Uterus (tissue), 2 donors: ENCODE measurements at regions not wholly inside any gene's neighbourhood (a gene's known extent, or its start where the extent isn't known, plus 50 kb on each side); places are given as distances from the start of the nearest gene placed in this dataset.

ENCODE experiments used
- POLR2A ChIP-seq, 2 donors: fragments of 450-650 bp; IDR thresholded peaks; one replicate each; pipeline ENCODE4 v1.6.1; 2016; ENCODE audit warnings: antibody characterized with exemption in 2 of 2, mild to moderate bottlenecking in 1 of 2, moderate library complexity in 1 of 2
- TF ChIP-seq, protein P1 (sequence below), 4 experiments: fragments of 200-600 bp in 2 of 4; fragments of 450-650 bp in 2 of 4; sonication (generic) in 2 of 4; IDR thresholded peaks; one replicate each; pipeline ENCODE4 v1.5.1; 2016 to 2019; ENCODE audit warnings: antibody characterized with exemption in 4 of 4, mild to moderate bottlenecking in 2 of 4, moderate library complexity in 1 of 4

DNA sequence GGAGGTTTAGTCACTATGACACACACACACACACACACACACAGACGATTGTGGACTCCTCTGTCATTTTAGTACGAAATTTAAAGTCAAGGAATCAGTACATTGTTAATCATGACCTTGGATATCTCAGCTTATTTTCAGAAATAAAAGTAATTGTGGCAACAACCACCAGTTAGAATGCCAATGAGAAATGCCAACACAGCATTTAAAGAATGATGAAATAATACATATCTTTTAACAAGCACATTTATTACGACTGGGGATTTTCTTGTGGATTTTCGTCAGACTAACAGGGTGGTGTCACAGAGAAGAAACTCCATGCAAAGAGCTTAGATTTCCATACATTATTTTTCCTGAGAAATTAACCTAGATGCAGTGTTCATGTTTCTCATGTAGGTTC lies 1289.4 kb downstream of the AACS start:
- no peak for TF ChIP-seq POLR2A (IDR thresholded peaks at IDR 0.05)
- TF ChIP-seq, protein P1, sequence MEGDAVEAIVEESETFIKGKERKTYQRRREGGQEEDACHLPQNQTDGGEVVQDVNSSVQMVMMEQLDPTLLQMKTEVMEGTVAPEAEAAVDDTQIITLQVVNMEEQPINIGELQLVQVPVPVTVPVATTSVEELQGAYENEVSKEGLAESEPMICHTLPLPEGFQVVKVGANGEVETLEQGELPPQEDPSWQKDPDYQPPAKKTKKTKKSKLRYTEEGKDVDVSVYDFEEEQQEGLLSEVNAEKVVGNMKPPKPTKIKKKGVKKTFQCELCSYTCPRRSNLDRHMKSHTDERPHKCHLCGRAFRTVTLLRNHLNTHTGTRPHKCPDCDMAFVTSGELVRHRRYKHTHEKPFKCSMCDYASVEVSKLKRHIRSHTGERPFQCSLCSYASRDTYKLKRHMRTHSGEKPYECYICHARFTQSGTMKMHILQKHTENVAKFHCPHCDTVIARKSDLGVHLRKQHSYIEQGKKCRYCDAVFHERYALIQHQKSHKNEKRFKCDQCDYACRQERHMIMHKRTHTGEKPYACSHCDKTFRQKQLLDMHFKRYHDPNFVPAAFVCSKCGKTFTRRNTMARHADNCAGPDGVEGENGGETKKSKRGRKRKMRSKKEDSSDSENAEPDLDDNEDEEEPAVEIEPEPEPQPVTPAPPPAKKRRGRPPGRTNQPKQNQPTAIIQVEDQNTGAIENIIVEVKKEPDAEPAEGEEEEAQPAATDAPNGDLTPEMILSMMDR (IDR thresholded peaks at IDR 0.05), result no peak
